ENCODE measurements at regions not wholly inside any gene's neighbourhood (a gene's known extent, or its start where the extent isn't known, plus 50 kb on each side); places are given as distances from the start of the nearest gene placed in this dataset.
"Not testable (repeated sequence)": the region's sequence is repeated elsewhere in the genome, so short reads cannot be mapped to it uniquely, and the experiment has no call there.

- not testable (repeated sequence) for TF ChIP-seq CTCF (IDR thresholded peaks at IDR 0.05); ZFX (IDR thresholded peaks at IDR 0.05; ENCODE audit: borderline replicate concordance)
Observed at GRCh38 chr20:55412508-55412907, 592.8 kb downstream of the CBLN4 start.
